ENCODE measurements at regions not wholly inside any gene's neighbourhood (a gene's known extent, or its start where the extent isn't known, plus 50 kb on each side); places are given as distances from the start of the nearest gene placed in this dataset.

DNA sequence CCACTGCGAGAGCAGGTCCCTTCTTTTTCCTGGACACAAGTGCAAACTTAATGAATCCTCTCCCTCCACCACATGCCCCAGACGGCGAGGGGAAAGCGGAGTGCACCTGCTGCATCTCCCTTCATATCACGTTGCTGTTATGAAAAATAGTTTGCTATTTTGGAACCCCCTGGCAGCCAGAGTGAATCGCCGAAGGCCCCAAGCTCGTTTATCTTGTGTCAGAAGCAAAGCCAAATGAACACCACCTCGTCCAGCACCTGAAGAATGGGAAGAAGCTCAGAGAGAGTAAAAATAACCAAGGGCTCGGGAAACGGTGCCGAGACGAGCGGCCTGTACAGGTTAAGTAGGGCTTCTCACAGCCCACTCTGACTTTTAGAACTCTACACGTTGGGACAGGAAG is 394.6 kb upstream of the RORA start:
- DNase-seq (ENCODE audit: low spot score): no peak

DNA sequence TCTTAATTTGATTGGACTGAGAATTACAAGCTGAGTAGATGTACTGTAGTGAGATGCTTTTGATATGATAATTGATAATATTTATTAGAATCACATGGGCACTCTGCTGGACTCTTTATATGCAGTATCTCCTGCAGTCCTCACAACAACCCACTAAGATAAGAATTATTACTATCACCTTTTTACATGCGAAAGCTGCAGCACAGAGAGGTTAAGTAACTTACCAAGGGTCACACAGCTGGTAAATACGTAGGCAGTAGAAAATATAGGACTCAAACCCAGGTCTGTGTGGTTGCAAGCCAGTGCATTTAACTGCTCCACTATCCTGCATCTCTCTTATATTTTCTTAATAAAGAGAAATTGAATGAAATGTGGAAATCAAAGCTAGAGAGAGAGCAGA is 392.8 kb upstream of the RORA start:
- DNase-seq (ENCODE audit: low spot score): no peak

DNA sequence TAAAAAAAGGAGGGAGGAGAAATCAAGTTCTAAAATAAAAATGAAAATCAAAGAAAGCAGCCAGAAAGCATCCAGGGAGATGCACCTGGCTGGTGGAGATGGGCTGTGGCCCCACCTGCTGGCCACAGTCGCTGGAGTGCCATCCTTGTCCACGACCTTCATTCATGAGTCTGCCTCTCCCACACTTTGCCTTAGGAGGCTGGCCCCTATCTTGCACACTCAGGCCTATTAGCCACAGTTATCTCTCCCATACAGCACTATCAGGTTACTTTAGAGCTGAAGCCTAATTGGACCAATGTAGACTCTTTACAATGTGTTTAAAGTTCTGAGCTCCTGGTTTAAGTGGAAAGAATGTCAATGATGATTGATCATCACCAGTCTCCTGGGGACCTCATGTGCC is 392.0 kb upstream of the RORA start:
- peak; percentile 26 for DNase-seq (ENCODE audit: low spot score)

DNA sequence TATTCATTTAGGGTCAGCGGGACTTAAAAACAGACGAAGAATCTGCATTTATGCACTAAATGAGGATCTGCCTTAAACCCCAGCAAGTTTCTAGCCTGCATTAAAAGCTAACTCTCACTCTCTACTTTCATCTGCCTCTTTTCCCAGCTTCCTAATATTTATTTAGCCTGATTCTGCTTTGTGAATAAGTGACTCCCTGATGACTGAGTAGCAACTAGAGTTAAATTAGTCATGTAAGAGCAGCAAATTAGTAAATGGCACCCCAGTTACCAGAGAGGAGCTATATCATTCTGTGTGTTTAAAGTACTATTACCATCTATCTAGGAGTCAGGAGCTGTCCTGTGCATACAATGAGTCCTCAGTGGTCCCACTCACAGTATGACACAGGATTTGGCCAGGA is 391.0 kb upstream of the RORA start:
- DNase-seq (ENCODE audit: low spot score): no peak

DNA sequence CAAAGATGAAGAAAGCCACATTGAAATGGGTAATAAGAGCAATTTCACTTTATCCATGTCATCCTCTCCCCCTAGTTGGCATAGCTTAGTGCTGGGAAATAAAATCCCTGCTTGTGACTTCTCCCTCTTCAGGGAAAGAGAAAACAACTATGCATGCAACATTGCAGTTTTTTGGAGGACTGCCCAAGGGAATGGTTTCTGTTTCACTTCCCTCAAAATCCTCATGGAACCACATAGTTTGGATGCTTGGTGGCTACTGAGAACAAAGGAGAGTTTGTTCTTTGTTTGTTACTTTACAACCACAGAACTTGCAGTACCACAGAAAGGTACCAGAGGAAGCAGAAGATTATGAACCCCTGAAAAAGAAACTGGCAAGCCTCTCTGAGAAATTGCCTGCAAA is 384.6 kb upstream of the RORA start:
- DNase-seq (ENCODE audit: low spot score): no peak

DNA sequence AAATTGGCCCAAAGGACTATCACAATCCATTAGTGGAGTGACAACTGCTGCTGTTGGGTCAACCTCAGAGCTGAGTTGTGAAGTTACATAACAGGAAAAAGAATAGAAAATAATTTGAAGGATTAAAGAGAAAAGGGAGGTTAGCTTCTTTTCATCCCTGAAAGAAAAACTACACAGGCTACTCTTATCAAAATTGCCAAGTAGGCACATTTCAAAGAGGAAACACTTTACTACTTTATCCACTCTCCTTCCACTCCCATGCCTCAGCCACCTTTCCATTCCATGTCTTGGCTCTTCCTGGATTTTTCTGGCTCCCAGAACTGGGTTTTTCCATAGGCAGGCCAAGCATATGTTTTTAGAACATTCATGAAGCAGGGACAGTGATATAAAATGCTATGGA is 384.0 kb upstream of the RORA start:
- no peak for DNase-seq (ENCODE audit: low spot score)

DNA sequence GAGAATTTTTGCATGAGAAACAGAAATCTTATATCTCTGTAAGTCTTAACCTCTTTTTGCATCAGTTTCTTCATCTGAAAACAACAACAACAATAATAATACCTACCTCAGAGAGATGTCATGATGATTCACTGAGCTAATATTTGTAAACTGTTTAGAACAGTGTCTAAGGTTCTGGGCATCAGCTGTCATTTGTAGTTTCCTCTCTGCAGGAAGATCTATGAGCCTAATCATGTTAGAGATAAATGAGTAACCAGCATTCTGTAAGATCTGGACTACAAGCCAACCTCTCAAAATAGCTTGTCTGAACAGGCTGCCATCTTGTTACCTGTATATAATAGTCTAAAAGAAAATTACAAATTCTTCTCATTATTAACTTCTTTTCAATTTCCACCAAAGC is 383.0 kb upstream of the RORA start:
- DNase-seq (ENCODE audit: low spot score): no peak

DNA sequence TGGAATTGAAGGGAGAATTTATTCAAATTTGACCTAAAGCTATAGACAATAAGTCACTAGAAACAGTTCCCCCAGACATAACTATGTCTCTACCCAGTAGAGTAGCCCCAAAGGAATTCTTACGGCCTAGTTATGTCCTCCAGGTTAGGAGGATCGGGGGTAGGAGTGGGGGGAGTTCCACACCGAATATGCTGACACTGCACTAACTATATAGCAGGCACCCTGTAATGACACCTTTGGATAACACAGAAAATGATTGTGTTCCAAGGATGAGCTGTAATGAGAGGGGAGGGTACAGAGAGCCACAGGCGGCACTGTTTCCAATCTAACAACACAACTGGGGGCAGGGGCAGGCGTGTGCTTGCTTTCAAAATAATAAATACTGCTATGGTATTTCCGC is 376.2 kb upstream of the RORA start:
- DNase-seq (ENCODE audit: low spot score): no peak

DNA sequence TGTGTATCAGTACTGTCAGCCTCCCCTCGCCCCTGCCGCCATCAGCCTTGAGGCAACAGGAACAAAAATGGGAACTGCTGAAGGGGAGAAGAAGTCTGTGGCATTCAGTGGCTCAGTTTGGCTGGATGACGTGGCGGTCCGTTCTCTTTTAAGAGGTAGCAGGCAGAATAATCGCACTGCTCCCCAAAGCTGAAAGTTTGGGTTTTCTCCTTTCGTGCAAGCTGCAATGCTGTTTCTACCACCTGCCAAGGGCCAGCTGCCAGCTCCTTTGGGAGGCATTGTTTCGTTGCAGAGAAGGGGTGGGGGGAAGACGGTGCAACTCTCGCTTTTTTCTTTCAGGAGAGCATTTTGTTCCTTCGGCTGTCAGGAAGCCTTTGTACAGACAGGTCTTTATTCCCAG is 369.6 kb upstream of the RORA start:
- DNase-seq (ENCODE audit: low spot score): no peak

DNA sequence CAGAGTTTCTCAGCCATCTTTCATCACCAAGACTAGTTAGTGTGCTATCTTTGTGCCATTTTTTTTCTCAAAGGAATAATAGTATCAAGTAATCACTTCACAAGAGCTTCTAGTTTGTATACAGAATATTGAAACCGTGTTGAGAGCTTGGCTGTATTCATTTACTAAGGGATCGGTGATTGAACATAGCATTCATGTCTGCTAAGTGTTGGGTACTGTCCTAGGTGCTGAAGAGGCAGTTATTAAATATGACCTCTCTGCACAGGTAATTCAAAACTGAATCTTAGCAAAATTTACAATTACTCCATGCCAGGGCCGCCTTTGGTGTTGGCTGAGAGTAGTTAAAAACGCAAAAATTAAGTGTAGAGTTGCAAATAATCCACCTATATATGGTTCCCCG is 355.3 kb upstream of the RORA start:
- DNase-seq (ENCODE audit: low spot score): no peak

DNA sequence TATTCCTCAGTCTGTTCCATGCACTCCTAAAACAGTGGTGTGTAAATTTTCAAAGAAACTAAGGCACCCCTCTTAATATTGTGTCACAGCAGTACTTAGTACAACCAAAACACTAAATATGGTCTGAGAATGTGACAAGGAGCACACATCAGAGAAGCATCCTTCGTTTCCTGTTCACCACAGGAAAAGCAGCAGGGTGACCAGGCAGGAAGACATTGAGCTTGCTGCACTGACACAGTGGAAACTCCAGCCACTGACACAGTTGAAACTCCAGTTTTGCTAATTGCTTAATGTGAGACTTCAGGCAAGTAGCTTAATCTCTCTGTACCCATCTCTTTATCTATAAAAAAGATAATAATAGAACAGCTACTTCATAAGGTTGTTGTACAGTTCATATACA is 353.0 kb upstream of the RORA start:
- DNase-seq (ENCODE audit: low spot score): no peak

DNA sequence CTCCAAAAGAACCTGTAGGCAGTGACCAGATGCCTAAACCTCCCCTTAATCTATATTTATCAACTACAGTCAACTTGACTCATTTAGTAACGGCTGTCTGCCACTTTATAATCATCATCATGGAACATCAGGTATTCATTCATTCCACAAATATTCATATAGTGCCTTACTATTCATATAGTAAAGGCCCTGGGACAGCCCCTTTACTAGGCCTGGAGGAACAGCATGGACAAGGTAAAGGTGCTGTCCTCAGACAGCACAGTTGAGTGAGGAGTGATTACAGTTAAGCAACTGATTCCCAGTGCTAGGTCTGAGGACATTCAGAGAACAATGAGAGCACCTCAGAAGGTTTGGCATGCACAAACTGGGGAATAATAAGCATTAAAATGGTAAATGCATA is 346.5 kb upstream of the RORA start:
- DNase-seq (ENCODE audit: low spot score): no peak

DNA sequence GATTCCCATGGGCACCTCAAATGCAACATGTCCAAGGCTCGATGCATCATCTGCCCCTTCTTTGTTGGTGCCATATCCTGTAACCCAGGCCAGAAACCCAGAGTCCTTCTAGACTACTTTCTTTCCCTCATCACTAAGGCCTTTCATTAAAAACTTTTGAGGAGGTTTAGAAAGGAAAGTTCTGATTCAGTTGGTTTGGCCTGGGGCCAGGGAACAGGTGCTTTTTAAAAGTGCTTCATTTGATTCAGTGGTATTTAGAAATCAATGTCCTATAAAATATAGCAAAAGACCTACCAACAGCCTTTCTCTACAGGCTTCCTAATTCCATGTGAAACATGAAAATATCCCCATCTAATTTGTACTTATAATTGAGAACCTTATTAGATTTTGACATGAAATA is 341.9 kb upstream of the RORA start:
- no peak for DNase-seq (ENCODE audit: low spot score)

DNA sequence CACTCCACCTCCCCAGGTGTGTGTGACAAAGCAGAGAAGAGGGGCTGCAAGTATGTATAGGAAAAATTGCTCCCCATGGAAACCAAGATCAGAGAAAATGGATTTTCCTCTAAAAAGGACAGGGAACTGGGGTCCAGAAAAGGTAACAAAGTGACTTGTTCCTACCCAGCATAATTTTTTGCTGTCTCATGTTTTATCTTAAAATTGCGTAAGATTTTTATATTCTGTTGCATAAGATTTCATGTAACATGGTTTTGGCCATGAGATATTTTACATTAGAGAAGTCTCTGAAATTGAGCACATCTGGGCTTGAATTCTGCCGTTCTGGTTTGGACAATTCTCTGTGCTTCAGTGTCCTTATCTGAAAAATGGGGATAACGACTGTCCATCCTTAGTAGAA is 335.7 kb upstream of the RORA start:
- no peak for DNase-seq (ENCODE audit: low spot score)

DNA sequence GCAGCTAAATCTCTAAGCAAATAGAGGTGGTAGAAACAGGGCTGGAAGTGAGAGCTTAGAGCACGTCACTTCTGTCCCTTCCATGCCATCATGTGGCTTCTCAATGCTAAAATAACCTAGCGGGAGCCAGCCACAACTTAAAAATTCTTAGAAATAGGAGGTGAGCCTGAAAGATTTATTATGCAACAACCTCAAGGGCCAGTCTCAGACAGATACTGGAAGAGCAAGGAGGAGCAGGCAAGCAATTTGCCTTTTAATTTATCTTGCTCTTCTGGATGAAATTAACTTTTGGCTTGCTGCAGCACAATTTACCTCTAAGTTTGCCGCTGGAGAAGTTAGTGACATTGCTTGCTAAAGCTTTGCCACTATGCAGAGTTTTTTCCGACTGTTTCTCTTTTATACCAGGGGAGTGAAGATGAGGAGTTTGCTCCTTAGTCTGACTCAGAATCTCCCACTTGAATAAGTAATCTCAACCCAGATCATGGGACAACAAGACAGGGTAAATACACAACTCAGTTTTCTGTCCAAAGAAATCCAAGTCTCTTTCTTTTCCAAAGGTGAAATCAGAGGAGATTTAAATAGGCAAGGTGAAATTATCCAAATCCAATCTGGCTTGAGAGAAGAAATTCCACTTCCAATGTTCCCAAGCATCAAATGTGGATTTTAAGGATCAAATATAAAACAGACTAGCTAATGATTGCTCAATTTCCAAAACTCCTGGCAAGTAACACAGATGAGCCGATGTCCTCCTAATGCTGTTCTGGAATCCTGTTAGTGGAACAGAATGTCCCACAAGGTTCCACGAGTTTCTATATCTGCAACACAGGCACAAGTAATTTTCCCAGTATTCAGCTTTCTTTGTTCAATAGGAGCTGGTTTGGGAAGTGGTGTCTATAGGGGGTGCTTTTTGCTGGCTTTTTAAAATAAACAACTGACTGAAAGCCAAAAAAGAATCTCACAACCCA is 329.4 kb upstream of the RORA start:
- DNase-seq (ENCODE audit: low spot score): no peak

DNA sequence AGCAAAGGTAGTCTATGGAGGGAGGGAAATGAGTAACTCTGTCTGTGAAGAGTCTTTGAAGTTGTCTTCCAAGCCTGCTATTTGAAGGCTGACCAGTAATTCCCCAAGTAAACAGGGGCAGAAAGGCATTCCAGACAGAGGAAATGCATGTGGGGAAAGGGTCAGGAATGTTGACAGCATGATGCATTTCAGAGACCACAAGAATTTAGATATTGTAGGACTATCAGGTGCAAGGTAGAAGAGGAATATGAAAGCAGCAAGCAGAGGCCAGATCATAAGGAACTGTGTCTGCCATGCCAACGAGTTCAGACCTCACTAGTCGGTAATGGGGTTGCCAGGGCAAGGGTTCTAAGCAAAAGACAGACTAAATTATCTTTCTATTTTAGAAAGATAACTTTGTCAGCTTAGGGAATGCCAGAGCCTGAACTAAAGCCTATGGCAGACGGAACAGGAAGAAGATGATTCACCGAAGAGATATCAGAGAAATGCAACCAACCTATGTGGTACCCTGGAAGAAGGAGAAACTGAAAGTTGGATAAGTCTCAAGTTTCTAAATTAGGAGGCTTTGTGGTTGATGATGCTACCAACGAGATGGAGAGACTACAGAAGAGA is 327.0 kb upstream of the RORA start:
- no peak for DNase-seq (ENCODE audit: low spot score)

DNA sequence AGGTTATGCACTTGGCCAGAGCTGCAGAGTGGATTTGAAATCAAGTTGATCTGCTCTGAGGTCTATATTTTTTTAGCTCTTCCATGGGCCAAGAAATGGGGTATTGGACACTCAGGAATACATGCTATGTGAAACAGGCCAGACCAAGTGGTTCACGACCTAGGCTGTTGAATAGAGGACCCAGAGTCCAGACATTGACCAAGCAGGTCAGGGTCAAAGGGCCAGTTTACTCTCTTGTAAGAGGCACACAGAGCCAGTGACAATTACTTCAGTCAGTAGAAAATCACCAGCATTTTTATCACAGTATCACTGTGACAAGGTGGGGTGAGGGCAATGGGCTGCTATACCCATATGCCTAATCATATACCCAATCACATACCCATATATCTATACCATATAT is 320.6 kb upstream of the RORA start:
- DNase-seq (ENCODE audit: low spot score): no peak

DNA sequence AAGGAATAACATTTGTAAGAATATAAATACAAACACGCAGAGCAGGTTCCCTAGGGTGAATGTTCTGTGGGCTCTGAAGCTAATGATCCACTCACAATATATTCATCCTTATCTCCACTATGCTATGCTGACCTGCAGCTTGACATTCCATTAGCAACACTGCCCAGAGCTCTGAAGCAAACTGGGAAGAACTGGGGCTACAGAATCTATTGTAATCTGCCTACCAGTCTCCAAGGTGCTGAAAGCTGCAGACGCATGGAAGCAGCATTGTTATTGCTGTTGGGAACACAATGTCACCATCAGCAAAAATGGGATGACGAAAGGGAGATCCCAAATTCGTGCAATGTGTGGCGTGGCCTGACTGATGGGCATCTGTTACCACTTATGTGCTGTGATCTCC is 316.7 kb upstream of the RORA start:
- DNase-seq (ENCODE audit: low spot score): no peak

DNA sequence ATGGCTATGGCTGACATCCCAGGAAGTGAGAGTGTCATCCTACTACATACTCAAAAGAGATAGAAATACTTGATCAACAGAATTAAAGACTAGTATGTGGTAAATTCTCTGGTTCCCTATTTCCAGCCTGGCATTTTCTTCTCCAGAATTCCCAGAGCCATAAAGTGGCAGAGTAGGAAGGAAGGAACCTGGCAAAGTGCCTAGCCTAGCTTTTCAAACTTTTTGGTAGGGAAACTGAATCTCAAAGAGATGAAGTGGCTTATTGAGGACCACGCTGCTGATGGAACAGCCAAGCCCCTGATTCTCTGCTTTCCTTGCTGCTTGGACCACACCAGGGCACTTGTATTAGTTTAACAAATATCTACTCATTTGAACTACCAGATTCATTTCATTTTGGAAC is 312.4 kb upstream of the RORA start:
- no peak for DNase-seq (ENCODE audit: low spot score)

DNA sequence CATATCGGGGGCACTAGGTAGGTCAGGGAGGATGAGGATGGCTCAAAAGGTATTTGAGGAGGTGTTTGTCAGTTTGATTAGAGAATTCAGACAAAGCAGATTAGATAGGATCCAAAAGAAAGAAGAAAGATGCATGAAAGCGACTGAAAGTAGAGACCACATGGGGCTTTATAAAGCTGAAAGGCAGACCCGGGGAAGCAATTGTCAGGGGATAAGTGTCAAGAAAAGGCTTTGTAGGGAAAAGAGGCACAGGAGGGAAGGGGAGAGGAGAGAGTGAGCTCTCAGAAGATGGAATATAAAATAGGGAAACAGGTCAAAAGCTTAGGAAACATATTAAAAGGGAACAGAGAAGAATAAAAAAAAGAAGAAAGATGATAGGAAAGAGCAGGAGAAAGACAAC is 308.2 kb upstream of the RORA start:
- DNase-seq (ENCODE audit: low spot score): no peak

DNA sequence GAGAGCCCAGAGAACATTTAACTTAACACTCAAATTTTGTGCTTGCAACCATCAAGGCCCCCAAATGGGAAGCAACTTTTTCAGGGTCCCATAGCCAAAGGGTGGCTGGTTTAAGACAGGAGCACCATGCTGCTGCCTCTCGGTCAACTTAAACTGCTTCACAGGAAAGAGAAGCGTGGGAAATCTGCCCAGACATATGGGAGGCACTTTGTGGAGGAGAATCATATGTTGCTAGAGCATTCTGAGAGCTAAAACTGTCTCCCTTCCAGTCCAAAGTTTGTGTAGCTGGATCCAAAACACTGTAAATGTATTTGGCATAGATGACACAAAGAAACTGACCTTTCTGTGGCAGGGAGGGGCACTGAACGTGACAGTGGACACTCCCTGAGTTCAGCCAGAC is 305.9 kb upstream of the RORA start:
- no peak for DNase-seq (ENCODE audit: low spot score)

DNA sequence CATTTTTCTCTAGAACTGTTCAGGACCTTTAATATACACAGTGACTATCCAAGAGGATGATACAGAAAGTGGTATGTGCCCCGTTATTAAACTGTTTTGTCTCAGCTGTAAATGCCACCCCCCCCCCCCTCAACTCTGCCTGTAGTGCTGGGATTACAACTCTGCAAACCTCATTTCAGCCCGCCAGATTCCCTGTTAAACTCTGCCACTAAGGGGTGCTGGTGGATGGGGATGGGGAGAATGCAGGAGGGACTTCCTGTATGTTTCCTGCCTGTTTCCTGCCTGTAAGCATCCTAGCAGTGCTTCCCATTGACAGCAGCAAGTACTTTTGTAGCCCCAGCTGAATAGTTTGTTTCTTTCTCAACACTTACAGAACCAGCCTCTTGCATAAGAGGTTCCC is 301.7 kb upstream of the RORA start:
- no peak for DNase-seq (ENCODE audit: low spot score)

DNA sequence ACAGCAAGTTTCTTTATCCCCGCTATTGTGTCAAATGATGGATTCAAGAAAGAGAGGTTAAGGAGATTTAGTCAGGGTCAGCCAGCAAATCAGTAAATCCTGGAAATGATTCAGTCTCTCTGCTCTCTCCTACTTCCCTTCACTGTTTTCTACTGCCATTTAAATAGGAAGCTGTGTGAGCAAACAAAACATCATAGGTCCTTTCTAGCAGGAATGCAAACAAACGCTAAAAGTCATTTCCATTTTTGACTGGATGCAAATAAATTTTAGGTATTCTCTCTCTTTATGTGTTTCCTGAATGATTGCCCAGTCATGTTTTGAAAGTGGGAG is 299.4 kb upstream of the RORA start:
- no peak for DNase-seq (ENCODE audit: low spot score)

Data from cerebellar cortex (tissue), 1 donor.